ENCODE measurements at regions not wholly inside any gene's neighbourhood (a gene's known extent, or its start where the extent isn't known, plus 50 kb on each side); places are given as distances from the start of the nearest gene placed in this dataset.

- no peaks in the 10 kb centered on the region for H3K27me3 ChIP-seq
- H3K36me3 ChIP-seq = no peaks in the 10 kb centered on the region
- H3K4me3 ChIP-seq = no peak overlapping the region
- no peaks in the 10 kb centered on the region for H3K9me3 ChIP-seq
- H3K27ac ChIP-seq = no peak overlapping the region
- intact Hi-C loops (cut with DNase I) = loop anchor here in 5 of 10 donors (5.0 to 10.0 kb wide), 3 partner anchors 527 to 1167 kb away; no protein-coding TSS in a partner anchor
- DNase-seq = no peak
- peaks cover 0 to 16% (median 4%) of the 10 kb centered on the region in 9 donors for H3K4me1 ChIP-seq
- no peak for ATAC-seq
- no peak for TF ChIP-seq CTCF (IDR thresholded peaks at IDR 0.05)
- 68 to 76% methylated on average over 1 of the region's 1 CpG for WGBS, 2 donors
These were observed 108.1 kb upstream of the PAQR3 start for GRCh38 chr4:79047316-79047715.

- peak in 1 of 8 donors; percentile 38 for ATAC-seq
- no peak for TF ChIP-seq CTCF (IDR thresholded peaks at IDR 0.05)
These were observed 106.9 kb upstream of the PAQR3 start for GRCh38 chr4:79046016-79046592.

GRCh38 chr4:79044141-79044659 is 105.0 kb upstream of the PAQR3 start:
- no peak for ATAC-seq
- Histone ChIP-seq H3K36me3 (no peaks in the 10 kb centered on the region), H3K27me3 (no peaks in the 10 kb centered on the region), H3K9me3 (no peaks in the 10 kb centered on the region), H3K4me1 (peaks cover 0 to 16% (median 4%) of the 10 kb centered on the region in 9 donors), H3K4me3 (no peak overlapping the region), H3K27ac (no peak overlapping the region)
- 80 to 86% methylated on average over 2 of the region's 2 CpGs for WGBS, 2 donors
- DNase-seq = no peak
- intact Hi-C loops (cut with DNase I) = loop anchor here in 6 of 10 donors (5.0 to 10.0 kb wide), 3 partner anchors 531 to 1171 kb away; no protein-coding TSS in a partner anchor
- TF ChIP-seq CTCF (IDR thresholded peaks at IDR 0.05) = no peak

More at GRCh38 chr4:79046016-79046592, 106.9 kb upstream of the PAQR3 start:
- Histone ChIP-seq H3K4me3 (no peak overlapping the region), H3K27ac (no peak overlapping the region), H3K9me3 (no peaks in the 10 kb centered on the region), H3K4me1 (peaks cover 0 to 16% (median 4%) of the 10 kb centered on the region in 9 donors), H3K36me3 (no peaks in the 10 kb centered on the region), H3K27me3 (no peaks in the 10 kb centered on the region)
- DNase-seq = no peak
- 50 to 57% methylated on average over 4 of the region's 4 CpGs for WGBS, 2 donors
- intact Hi-C loops (cut with DNase I) = loop anchor here in 5 of 10 donors (5.0 to 10.0 kb wide), 3 partner anchors 529 to 1169 kb away; no protein-coding TSS in a partner anchor

GRCh38 chr4:79043138-79043537 is 103.9 kb upstream of the PAQR3 start:
- Histone ChIP-seq H3K36me3 (no peaks in the 10 kb centered on the region), H3K27me3 (no peaks in the 10 kb centered on the region), H3K4me3 (no peak overlapping the region), H3K4me1 (peaks cover 0 to 10% (median 3%) of the 10 kb centered on the region in 9 donors), H3K27ac (no peak overlapping the region), H3K9me3 (no peaks in the 10 kb centered on the region)
- DNase-seq (no peak), ATAC-seq (no peak)
- intact Hi-C loops (cut with DNase I) = loop anchor here in 8 of 10 donors (2.0 to 10.0 kb wide), 5 partner anchors 532 to 1172 kb away; no protein-coding TSS in a partner anchor
- TF ChIP-seq CTCF (IDR thresholded peaks at IDR 0.05) = no peak
- WGBS, 2 donors = 81 to 84% methylated on average over 6 of the region's 6 CpGs
